GM13977 (cell line): ENCODE measurements at regions not wholly inside any gene's neighbourhood (a gene's known extent, or its start where the extent isn't known, plus 50 kb on each side); places are given as distances from the start of the nearest gene placed in this dataset.

Source experiments
- DNase-seq: peaks from one replicate; pipeline ENCODE4 v3.0.0; 2012; ENCODE audit warnings: low spot score
- CTCF ChIP-seq: IDR thresholded peaks from 2 replicates; pipeline ENCODE4 v1.5.1; 2012; ENCODE audit warnings: mild to moderate bottlenecking, control low read depth; ENCODE audit not compliant: insufficient read depth; ENCODE audit errors: extremely low read depth, missing control alignments
- in situ Hi-C: fragments of 300-500 bp; cut with MboI; formaldehyde crosslinking; loops from one replicate; pipeline ENCODE4 v1.12.0; 2022; ENCODE audit warnings: low sequenced_read_pairs, low pct_unique_long_range_greater_than_20kb, mixed read lengths, inconsistent platforms; ENCODE audit not compliant: unreplicated experiment

DNA sequence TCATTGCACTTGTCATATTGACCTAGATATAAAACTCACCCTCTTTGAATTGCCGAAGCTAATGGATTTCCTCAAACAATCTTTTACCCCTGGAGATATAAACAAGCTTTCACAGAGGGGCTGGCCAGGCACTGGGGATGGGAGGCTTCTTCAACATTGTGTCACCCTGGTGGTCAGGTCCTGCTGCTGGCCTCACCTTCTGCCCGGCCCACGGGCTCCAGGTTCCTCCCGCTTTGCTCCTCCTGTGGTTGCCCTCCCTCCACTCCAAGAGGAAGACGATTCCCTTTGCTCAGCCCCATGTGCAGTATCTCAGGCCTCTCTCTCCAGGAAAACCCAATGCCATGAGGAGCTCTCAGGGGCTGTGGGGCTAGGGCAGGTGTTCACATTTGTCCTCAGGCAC is 118.1 kb upstream of the ADCY1 start:
- TF ChIP-seq CTCF: no peak
- DNase-seq: no peak
- in situ Hi-C loops: no loop called here

- DNase-seq: no peak
- TF ChIP-seq CTCF: no peak
- in situ Hi-C loops: no loop called here
Measured at GRCh38 chr7:45456747-45457524, 117.2 kb upstream of the ADCY1 start.

GRCh38 chr7:45457591-45457990 is 116.6 kb upstream of the ADCY1 start:
- TF ChIP-seq CTCF: no peak
- in situ Hi-C loops: no loop called here
- DNase-seq: no peak

- TF ChIP-seq CTCF: no peak
- in situ Hi-C loops: no loop called here
- DNase-seq: no peak
Measured at GRCh38 chr7:45459476-45459875, 114.7 kb upstream of the ADCY1 start.

GRCh38 chr7:45460379-45460778 is 113.8 kb upstream of the ADCY1 start:
- no peak for TF ChIP-seq CTCF
- in situ Hi-C loops: no loop called here

DNA sequence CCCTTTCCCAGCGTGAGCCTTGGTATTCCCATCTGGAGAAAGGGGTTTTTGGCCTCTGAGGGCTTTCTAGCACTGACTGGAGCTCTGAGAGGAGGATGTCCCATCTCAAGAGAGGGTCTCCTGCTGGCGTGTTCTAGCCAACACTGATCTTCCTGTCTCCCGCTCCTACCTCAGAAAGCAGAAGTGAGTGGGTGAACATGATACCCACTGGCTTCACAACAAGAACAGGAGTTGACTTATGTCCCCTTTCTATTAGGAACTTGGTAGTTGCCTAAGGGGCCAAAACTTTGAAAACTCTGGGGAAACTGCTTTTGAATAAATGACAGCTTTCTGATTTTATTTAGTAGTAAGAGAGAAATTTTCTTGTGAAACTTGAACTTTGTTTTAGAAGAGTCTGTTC is 113.1 kb upstream of the ADCY1 start:
- DNase-seq: no peak
- TF ChIP-seq CTCF: no peak
- in situ Hi-C loops: no loop called here

More at GRCh38 chr7:45460379-45460778, 113.8 kb upstream of the ADCY1 start:
- DNase-seq: no peak
